ENCODE measurements at regions not wholly inside any gene's neighbourhood (a gene's known extent, or its start where the extent isn't known, plus 50 kb on each side); places are given as distances from the start of the nearest gene placed in this dataset.
A peak's percentile ranks its signal among the peaks of the same experiment; 100 is the strongest.
"Not testable (repeated sequence)": the region's sequence is repeated elsewhere in the genome, so short reads cannot be mapped to it uniquely, and the experiment has no call there.

GRCh38 chr12:97005174-97005573, 98.1 kb downstream of the NEDD1 start:
- DNase-seq, result no peak

- DNase-seq, result no peak
Observed at GRCh38 chr12:97005646-97006045, 98.6 kb downstream of the NEDD1 start.

GRCh38 chr12:97006585-97006984, 99.5 kb downstream of the NEDD1 start:
- no peak for DNase-seq

- no peak for DNase-seq
Observed at GRCh38 chr12:97016163-97016562, 109.1 kb downstream of the NEDD1 start.

- no peak for DNase-seq
Observed at GRCh38 chr12:97017213-97017612, 110.2 kb downstream of the NEDD1 start.

- no peak for DNase-seq
Observed at GRCh38 chr12:97022536-97023230, 115.6 kb downstream of the NEDD1 start.

GRCh38 chr12:97024393-97024792, 117.3 kb downstream of the NEDD1 start:
- no peak for DNase-seq

GRCh38 chr12:97026901-97027300, 119.8 kb downstream of the NEDD1 start:
- DNase-seq, result no peak

- DNase-seq, result no peak
Observed at GRCh38 chr12:97027482-97027881, 120.4 kb downstream of the NEDD1 start.

GRCh38 chr12:97038131-97038530, 131.1 kb downstream of the NEDD1 start:
- no peak for DNase-seq

- no peak for DNase-seq
Observed at GRCh38 chr12:97038834-97039233, 131.8 kb downstream of the NEDD1 start.

- DNase-seq, result peak; percentile 80
Observed at GRCh38 chr12:97046901-97047300, 139.8 kb downstream of the NEDD1 start.

GRCh38 chr12:97047361-97047760, 140.3 kb downstream of the NEDD1 start:
- peak; percentile 42 for DNase-seq

- no peak for DNase-seq
Observed at GRCh38 chr12:97048421-97049035, 141.5 kb downstream of the NEDD1 start.

- no peak for DNase-seq
Observed at GRCh38 chr12:97050509-97050908, 143.5 kb downstream of the NEDD1 start.

- no peak for DNase-seq
Observed at GRCh38 chr12:97051341-97051740, 144.3 kb downstream of the NEDD1 start.

GRCh38 chr12:97061171-97061570, 154.1 kb downstream of the NEDD1 start:
- DNase-seq, result no peak

- DNase-seq, result peak; percentile 13
Observed at GRCh38 chr12:97063292-97063935, 156.4 kb downstream of the NEDD1 start.

- no peak for DNase-seq
Observed at GRCh38 chr12:97075161-97075933, 168.3 kb downstream of the NEDD1 start.

GRCh38 chr12:97075934-97076630, 169.0 kb downstream of the NEDD1 start:
- DNase-seq, result no peak

- DNase-seq, result not testable (repeated sequence)
Observed at GRCh38 chr12:97076912-97077311, 169.9 kb downstream of the NEDD1 start.

GRCh38 chr12:97082029-97082428, 175.0 kb downstream of the NEDD1 start:
- no peak for DNase-seq

- no peak for DNase-seq
Observed at GRCh38 chr12:97093187-97093683, 186.2 kb downstream of the NEDD1 start.
